Tibial nerve (tissue), 4 donors: ENCODE measurements at regions not wholly inside any gene's neighbourhood (a gene's known extent, or its start where the extent isn't known, plus 50 kb on each side); places are given as distances from the start of the nearest gene placed in this dataset.

Experiments used
- DNase-seq, 2 donors: peaks; one replicate each; pipeline ENCODE4 v3.0.0-alpha.2; 2019; ENCODE audit warnings: low spot score in 2 of 2
- H3K27ac ChIP-seq, 4 donors: fragments of 200-600 bp; sonication (generic) in 3 of 4; one replicate each; pipeline ENCODE4 v1.5.1; 2017 to 2019; ENCODE audit warnings: mild to moderate bottlenecking in 1 of 4
- H3K27me3 ChIP-seq, 2 donors: fragments of 200-600 bp; sonication (generic) in 1 of 2; one replicate each; pipeline versions ENCODE4 v1.5.1 to v1.6.0; 2017 to 2019
- H3K36me3 ChIP-seq, 3 donors: fragments of 200-600 bp; sonication (generic); one replicate each; pipeline ENCODE4 v1.5.1; 2018 to 2019
- H3K4me1 ChIP-seq, 4 donors: fragments of 200-600 bp; sonication (generic) in 3 of 4; one replicate each; pipeline ENCODE4 v1.5.1; 2017 to 2019
- H3K4me3 ChIP-seq, 4 donors: fragments of 200-600 bp; sonication (generic) in 3 of 4; one replicate each; pipeline ENCODE4 v1.5.1; 2017 to 2019; ENCODE audit warnings: mild to moderate bottlenecking in 1 of 4, moderate library complexity in 1 of 4
- H3K9me3 ChIP-seq, 4 donors: fragments of 200-600 bp; sonication (generic) in 3 of 4; one replicate each; pipeline ENCODE4 v1.5.1; 2017 to 2019
- CTCF ChIP-seq, 5 experiments: fragments of 200-600 bp in 3 of 5; fragments of 450-650 bp in 2 of 5; sonication (generic) in 3 of 5; IDR thresholded peaks; one replicate each; pipeline ENCODE4 v1.5.1; 2016 to 2019; ENCODE audit warnings: antibody characterized with exemption in 5 of 5, mild to moderate bottlenecking in 3 of 5, moderate library complexity in 2 of 5
- EP300 ChIP-seq, 2 donors: sonication (generic); formaldehyde crosslinking; IDR thresholded peaks; one replicate each; pipeline ENCODE4 v1.6.1; 2017; ENCODE audit warnings: antibody characterized with exemption in 2 of 2, mild to moderate bottlenecking in 1 of 2
- POLR2A ChIP-seq, 2 donors: fragments of 450-650 bp; IDR thresholded peaks; one replicate each; pipeline ENCODE4 v1.6.1; 2017; ENCODE audit warnings: antibody characterized with exemption in 2 of 2, mild to moderate bottlenecking in 2 of 2, moderate library complexity in 2 of 2
- WGBS, 2 donors: methylation state at CpG; one replicate each; pipeline ENCODE4 v1.1.5; 2018; 5-methylcytosine and 5-hydroxymethylcytosine counted together

- H3K4me1 ChIP-seq: peaks cover 0 to 3% (median 0%) of the 10 kb centered on the region in 4 donors
- no peak overlapping the region for H3K27ac ChIP-seq
- peaks cover 0 to 26% (median 9%) of the 10 kb centered on the region in 4 donors for H3K9me3 ChIP-seq
- TF ChIP-seq POLR2A (IDR thresholded peaks at IDR 0.05): no peak
- no peak for TF ChIP-seq CTCF (IDR thresholded peaks at IDR 0.05)
- no peak for TF ChIP-seq EP300 (IDR thresholded peaks at IDR 0.05)
- no peaks in the 10 kb centered on the region for H3K27me3 ChIP-seq
- DNase-seq: no peak
- H3K4me3 ChIP-seq: no peak overlapping the region
- H3K36me3 ChIP-seq: peaks cover 0 to 44% (median 0%) of the 10 kb centered on the region in 3 donors
- WGBS, 2 donors: 86 to 95% methylated on average over 1 of the region's 1 CpG
These were observed 153.7 kb upstream of the KCNJ18 start for GRCh38 chr17:21538615-21539014.

- H3K27me3 ChIP-seq: no peaks in the 10 kb centered on the region
- H3K9me3 ChIP-seq: peaks cover 0 to 26% (median 9%) of the 10 kb centered on the region in 4 donors
- H3K4me1 ChIP-seq: peaks cover 0 to 3% (median 0%) of the 10 kb centered on the region in 4 donors
- peaks cover 0 to 42% (median 0%) of the 10 kb centered on the region in 3 donors for H3K36me3 ChIP-seq
- WGBS, 2 donors: 47 to 48% methylated on average over 2 of the region's 2 CpGs
- no peak overlapping the region for H3K4me3 ChIP-seq
- no peak for TF ChIP-seq POLR2A (IDR thresholded peaks at IDR 0.05)
- no peak for TF ChIP-seq EP300 (IDR thresholded peaks at IDR 0.05)
- TF ChIP-seq CTCF (IDR thresholded peaks at IDR 0.05): no peak
- DNase-seq: no peak
- H3K27ac ChIP-seq: no peak overlapping the region
These were observed 153.2 kb upstream of the KCNJ18 start for GRCh38 chr17:21539146-21539545.

- Histone ChIP-seq H3K9me3 (peaks cover 0 to 26% (median 9%) of the 10 kb centered on the region in 4 donors), H3K27ac (no peak overlapping the region), H3K4me1 (peaks cover 0 to 3% (median 0%) of the 10 kb centered on the region in 4 donors), H3K4me3 (no peak overlapping the region), H3K27me3 (no peaks in the 10 kb centered on the region), H3K36me3 (peaks cover 0 to 38% (median 0%) of the 10 kb centered on the region in 3 donors)
- no peak for TF ChIP-seq POLR2A (IDR thresholded peaks at IDR 0.05)
- no peak for TF ChIP-seq CTCF (IDR thresholded peaks at IDR 0.05)
- no peak for TF ChIP-seq EP300 (IDR thresholded peaks at IDR 0.05)
- WGBS, 2 donors: 94 to 96% methylated on average over 5 of the region's 5 CpGs
- no peak for DNase-seq
These were observed 151.8 kb upstream of the KCNJ18 start for GRCh38 chr17:21540502-21540901.

GRCh38 chr17:21542070-21542469 is 150.3 kb upstream of the KCNJ18 start:
- Histone ChIP-seq H3K4me1 (peaks cover 0 to 3% (median 0%) of the 10 kb centered on the region in 4 donors), H3K27ac (no peak overlapping the region), H3K27me3 (no peaks in the 10 kb centered on the region), H3K9me3 (peaks cover 0 to 22% (median 7%) of the 10 kb centered on the region in 4 donors), H3K36me3 (peaks cover 0 to 40% (median 0%) of the 10 kb centered on the region in 3 donors), H3K4me3 (no peak overlapping the region)
- no peak for DNase-seq
- TF ChIP-seq POLR2A (IDR thresholded peaks at IDR 0.05): no peak
- no peak for TF ChIP-seq EP300 (IDR thresholded peaks at IDR 0.05)
- no peak for TF ChIP-seq CTCF (IDR thresholded peaks at IDR 0.05)
- 68 to 86% methylated on average over 2 of the region's 2 CpGs for WGBS, 2 donors

- peaks cover 0 to 5% (median 2%) of the 10 kb centered on the region in 4 donors for H3K4me1 ChIP-seq
- no peak overlapping the region for H3K4me3 ChIP-seq
- no peak for DNase-seq
- WGBS, 2 donors: 59 to 71% methylated on average over 4 of the region's 4 CpGs
- H3K27ac ChIP-seq: no peak overlapping the region
- H3K36me3 ChIP-seq: peaks cover 0 to 35% (median 0%) of the 10 kb centered on the region in 3 donors
- no peaks in the 10 kb centered on the region for H3K27me3 ChIP-seq
- peaks cover 0 to 13% (median 2%) of the 10 kb centered on the region in 4 donors for H3K9me3 ChIP-seq
- TF ChIP-seq CTCF (IDR thresholded peaks at IDR 0.05) (no peak), EP300 (IDR thresholded peaks at IDR 0.05) (no peak), POLR2A (IDR thresholded peaks at IDR 0.05) (no peak)
These were observed 149.3 kb upstream of the KCNJ18 start for GRCh38 chr17:21542991-21543390.
